SU-DHL-6 (cell line): ENCODE measurements at regions not wholly inside any gene's neighbourhood (a gene's known extent, or its start where the extent isn't known, plus 50 kb on each side); places are given as distances from the start of the nearest gene placed in this dataset.
"Not testable (repeated sequence)": the region's sequence is repeated elsewhere in the genome, so short reads cannot be mapped to it uniquely, and the experiment has no call there.

Experiments used
- H2AFZ ChIP-seq: fragments of 200-600 bp; sonication (generic); 2 replicates; pipeline ENCODE4 v1.6.1; 2014; ENCODE audit warnings: low read depth, mild to moderate bottlenecking, moderate library complexity, mixed read lengths, antibody characterized with exemption, low read length; ENCODE audit not compliant: severe bottlenecking
- H3F3A ChIP-seq: fragments of 200-600 bp; shearing (Covaris generic); 2 replicates; pipeline ENCODE4 v1.6.0; 2016; ENCODE audit warnings: antibody characterized with exemption, mild to moderate bottlenecking; ENCODE audit not compliant: insufficient read depth
- H3K27ac ChIP-seq: fragments of 200-600 bp; sonication (generic); 2 replicates; pipeline ENCODE4 v1.5.1; 2016; ENCODE audit warnings: low read depth, mild to moderate bottlenecking, low read length, moderate library complexity, mixed read lengths
- H3K27me3 ChIP-seq: fragments of 200-600 bp; sonication (generic), shearing (Covaris generic); 2 replicates; pipeline ENCODE4 v1.6.0; 2014; ENCODE audit warnings: mild to moderate bottlenecking, low read length
- H3K36me3 ChIP-seq: fragments of 200-600 bp; sonication (generic); 2 replicates; pipeline ENCODE4 v1.6.1; 2014; ENCODE audit warnings: mild to moderate bottlenecking, low read length, mixed read lengths
- H3K4me2 ChIP-seq: fragments of 300-600, 200-600 bp; shearing (Covaris generic), sonication (generic); 2 replicates; pipeline ENCODE4 v1.6.0; 2014; ENCODE audit warnings: low read length, low read depth, mild to moderate bottlenecking; ENCODE audit not compliant: poor library complexity, severe bottlenecking
- H3K4me3 ChIP-seq: fragments of 200-600 bp; sonication (generic); 2 replicates; pipeline ENCODE4 v1.5.1; 2014; ENCODE audit warnings: antibody characterized with exemption, low read length, mild to moderate bottlenecking, mixed read lengths; ENCODE audit not compliant: insufficient read depth, poor library complexity, severe bottlenecking
- H3K79me2 ChIP-seq: fragments of 200-600 bp; sonication (generic); 2 replicates; pipeline ENCODE4 v1.6.1; 2014; ENCODE audit warnings: mild to moderate bottlenecking, low read length, moderate library complexity; ENCODE audit not compliant: insufficient read depth
- H3K9ac ChIP-seq: fragments of 200-600 bp; sonication (generic); 2 replicates; pipeline ENCODE4 v1.7.0; 2014; ENCODE audit warnings: mild to moderate bottlenecking, low read length
- H3K9me2 ChIP-seq: fragments of 200-600 bp; sonication (generic); replicated peaks from 2 replicates; pipeline ENCODE4 v1.6.1; 2014; ENCODE audit warnings: low read length; ENCODE audit not compliant: insufficient read depth
- H3K9me3 ChIP-seq: fragments of 200-600 bp; sonication (generic); 2 replicates; pipeline ENCODE4 v1.6.1; 2014; ENCODE audit warnings: low read length, mixed read lengths; ENCODE audit not compliant: insufficient read depth
- H4K20me1 ChIP-seq: fragments of 200-600 bp; sonication (generic); 2 replicates; pipeline ENCODE4 v1.6.1; 2014; ENCODE audit warnings: low read depth, mild to moderate bottlenecking, antibody characterized with exemption, low read length, moderate library complexity, mixed read lengths
- CTCF ChIP-seq: fragments of 200-600 bp; sonication (generic); IDR thresholded peaks from one replicate; pipeline ENCODE4 v1.5.1; 2017; ENCODE audit warnings: antibody characterized with exemption, mild to moderate bottlenecking, low read length, moderate library complexity; ENCODE audit not compliant: insufficient read depth, poor library complexity, severe bottlenecking
- EZH2phosphoT487 ChIP-seq: fragments of 200-600 bp; sonication (generic), shearing (Covaris generic); conservative IDR thresholded peaks from 2 replicates; pipeline ENCODE4 v1.6.1; 2018; ENCODE audit warnings: mild to moderate bottlenecking, antibody characterized with exemption, low read length, moderate library complexity, mixed read lengths

- no peaks in the 10 kb centered on the region for H3F3A ChIP-seq
- no peaks in the 10 kb centered on the region for H4K20me1 ChIP-seq
- TF ChIP-seq EZH2phosphoT487: no peak
- TF ChIP-seq CTCF: no peak
- H3K79me2 ChIP-seq: no peaks in the 10 kb centered on the region
- no peak overlapping the region for H3K27ac ChIP-seq
- no peak overlapping the region for H2AFZ ChIP-seq
- no peak overlapping the region for H3K9ac ChIP-seq
- no peaks in the 10 kb centered on the region for H3K27me3 ChIP-seq
- H3K9me2 ChIP-seq: no peaks in the 10 kb centered on the region
- H3K9me3 ChIP-seq: no peaks in the 10 kb centered on the region
- no peaks in the 10 kb centered on the region for H3K36me3 ChIP-seq
- no peak overlapping the region for H3K4me3 ChIP-seq
- no peak overlapping the region for H3K4me2 ChIP-seq
Observed at GRCh38 chr6:85752602-85753001, 109.9 kb upstream of the SYNCRIP start.

DNA sequence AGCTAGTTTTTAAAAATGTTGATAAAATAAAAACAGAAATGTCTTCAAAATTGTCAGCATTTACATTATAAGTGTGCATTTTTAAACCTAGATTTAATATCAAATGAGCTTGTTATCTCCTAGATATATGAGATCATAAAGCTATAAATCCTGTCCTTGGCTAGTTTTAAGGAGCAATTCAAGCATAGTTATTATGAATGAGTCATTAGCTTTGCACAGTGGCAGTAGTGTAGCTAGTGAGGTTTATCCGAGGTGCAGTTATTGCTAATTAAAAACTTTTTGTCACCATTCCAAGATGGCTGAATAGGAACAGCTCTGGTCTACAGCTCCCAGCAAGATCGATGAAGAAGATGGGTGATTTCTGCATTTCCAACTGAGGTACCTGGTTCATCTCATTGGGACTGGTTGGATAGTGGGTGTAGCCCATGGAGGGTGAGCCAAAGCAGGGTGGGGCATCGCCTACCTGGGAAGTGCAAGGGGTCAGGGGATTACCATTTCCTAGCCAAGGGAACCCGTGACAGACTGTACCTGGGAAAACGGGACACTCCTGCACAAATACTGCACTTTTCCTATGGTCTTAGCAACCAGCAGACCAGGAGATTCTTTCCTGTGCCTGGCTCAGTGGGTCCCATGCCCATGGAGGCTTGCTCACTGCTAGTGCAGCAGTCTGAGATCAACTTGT is 108.8 kb upstream of the SYNCRIP start:
- H3K27me3 ChIP-seq: no peaks in the 10 kb centered on the region
- H3K27ac ChIP-seq: no peak overlapping the region
- H3K9me3 ChIP-seq: no peaks in the 10 kb centered on the region
- no peak overlapping the region for H2AFZ ChIP-seq
- no peaks in the 10 kb centered on the region for H4K20me1 ChIP-seq
- H3K4me3 ChIP-seq: no peak overlapping the region
- H3K9ac ChIP-seq: no peak overlapping the region
- no peaks in the 10 kb centered on the region for H3F3A ChIP-seq
- TF ChIP-seq CTCF: no peak
- no peak for TF ChIP-seq EZH2phosphoT487
- no peaks in the 10 kb centered on the region for H3K79me2 ChIP-seq
- H3K9me2 ChIP-seq: no peaks in the 10 kb centered on the region
- no peaks in the 10 kb centered on the region for H3K36me3 ChIP-seq
- H3K4me2 ChIP-seq: no peak overlapping the region

DNA sequence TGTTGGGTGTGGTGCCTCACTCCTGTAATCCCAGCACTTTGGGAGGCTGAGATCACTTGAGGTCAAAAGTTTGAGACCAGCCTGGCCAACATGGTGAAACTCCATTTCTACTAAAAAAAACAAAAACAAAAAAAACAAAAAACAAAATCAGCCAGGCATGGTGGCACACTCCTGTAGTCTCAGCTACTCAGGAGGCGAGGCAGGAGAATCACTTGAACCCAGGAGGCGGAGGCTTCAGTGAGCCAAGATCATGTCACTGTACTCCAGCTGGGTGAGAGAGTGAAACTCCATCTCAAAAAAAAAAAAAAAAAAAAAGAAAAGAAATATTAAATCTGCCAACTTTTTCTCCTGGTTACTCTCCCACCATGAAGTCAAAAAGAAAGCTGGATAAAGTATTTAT is 107.5 kb upstream of the SYNCRIP start:
- not testable (repeated sequence) for H4K20me1 ChIP-seq, H3K36me3 ChIP-seq, H3K9ac ChIP-seq, H3K9me3 ChIP-seq, H3K79me2 ChIP-seq, H3K27ac ChIP-seq, H2AFZ ChIP-seq, H3K27me3 ChIP-seq, H3K4me3 ChIP-seq, H3K4me2 ChIP-seq, H3K9me2 ChIP-seq, H3F3A ChIP-seq

DNA sequence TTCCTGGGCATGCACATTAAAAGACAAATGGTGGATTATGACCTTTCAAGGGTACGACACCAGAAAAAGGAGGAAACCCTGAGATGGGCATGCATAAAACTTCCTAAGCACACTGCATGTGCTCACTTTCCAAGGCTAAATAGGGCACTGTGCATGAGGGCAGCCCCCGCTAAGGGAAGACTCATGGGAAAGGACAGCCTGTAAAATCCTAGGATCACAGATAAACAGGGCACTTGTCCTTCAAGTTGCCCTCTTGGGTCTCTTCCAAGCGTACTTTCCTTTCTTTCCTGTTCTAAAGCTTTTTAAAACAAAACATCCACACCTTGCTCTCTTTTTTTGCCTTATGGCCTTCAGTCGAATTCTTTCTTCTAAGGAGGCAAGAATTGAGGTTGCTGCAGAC is 106.5 kb upstream of the SYNCRIP start:
- H3K27me3 ChIP-seq: no peaks in the 10 kb centered on the region
- H3K9me3 ChIP-seq: no peaks in the 10 kb centered on the region
- no peak overlapping the region for H3K27ac ChIP-seq

More for the DNA sequence above, 106.5 kb upstream of the SYNCRIP start:
- no peaks in the 10 kb centered on the region for H3F3A ChIP-seq
- H3K4me2 ChIP-seq: no peak overlapping the region
- H3K9me2 ChIP-seq: no peaks in the 10 kb centered on the region
- no peaks in the 10 kb centered on the region for H3K79me2 ChIP-seq
- H3K9ac ChIP-seq: no peak overlapping the region
- H4K20me1 ChIP-seq: no peaks in the 10 kb centered on the region
- H3K4me3 ChIP-seq: no peak overlapping the region
- TF ChIP-seq EZH2phosphoT487 (no peak), CTCF (no peak)
- no peaks in the 10 kb centered on the region for H3K36me3 ChIP-seq
- H2AFZ ChIP-seq: no peak overlapping the region
